ENCODE measurements at regions not wholly inside any gene's neighbourhood (a gene's known extent, or its start where the extent isn't known, plus 50 kb on each side); places are given as distances from the start of the nearest gene placed in this dataset.

DNA sequence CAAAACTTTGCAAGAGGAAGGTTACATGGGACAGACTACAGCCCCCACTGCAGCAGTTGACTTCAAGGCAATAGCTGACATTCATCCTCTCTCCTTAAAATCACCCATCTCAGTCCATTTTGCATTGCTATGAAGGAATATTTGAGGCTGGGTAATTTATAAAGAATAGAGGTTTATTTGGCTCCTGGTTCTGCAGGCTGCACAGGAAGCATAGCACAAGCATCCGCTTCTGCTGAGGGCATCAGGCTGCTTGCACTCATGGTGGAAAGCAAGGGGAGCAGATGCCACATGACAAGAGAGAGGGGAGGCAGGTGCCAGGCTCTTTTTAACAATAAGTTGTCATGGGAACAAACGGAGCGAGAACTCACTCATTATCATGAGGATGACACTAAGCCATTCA is 646.0 kb downstream of the ZEB2 start:
- TF ChIP-seq, protein P1, sequence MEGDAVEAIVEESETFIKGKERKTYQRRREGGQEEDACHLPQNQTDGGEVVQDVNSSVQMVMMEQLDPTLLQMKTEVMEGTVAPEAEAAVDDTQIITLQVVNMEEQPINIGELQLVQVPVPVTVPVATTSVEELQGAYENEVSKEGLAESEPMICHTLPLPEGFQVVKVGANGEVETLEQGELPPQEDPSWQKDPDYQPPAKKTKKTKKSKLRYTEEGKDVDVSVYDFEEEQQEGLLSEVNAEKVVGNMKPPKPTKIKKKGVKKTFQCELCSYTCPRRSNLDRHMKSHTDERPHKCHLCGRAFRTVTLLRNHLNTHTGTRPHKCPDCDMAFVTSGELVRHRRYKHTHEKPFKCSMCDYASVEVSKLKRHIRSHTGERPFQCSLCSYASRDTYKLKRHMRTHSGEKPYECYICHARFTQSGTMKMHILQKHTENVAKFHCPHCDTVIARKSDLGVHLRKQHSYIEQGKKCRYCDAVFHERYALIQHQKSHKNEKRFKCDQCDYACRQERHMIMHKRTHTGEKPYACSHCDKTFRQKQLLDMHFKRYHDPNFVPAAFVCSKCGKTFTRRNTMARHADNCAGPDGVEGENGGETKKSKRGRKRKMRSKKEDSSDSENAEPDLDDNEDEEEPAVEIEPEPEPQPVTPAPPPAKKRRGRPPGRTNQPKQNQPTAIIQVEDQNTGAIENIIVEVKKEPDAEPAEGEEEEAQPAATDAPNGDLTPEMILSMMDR (IDR thresholded peaks at IDR 0.05), result no peak
- no peak for TF ChIP-seq POLR2A (IDR thresholded peaks at IDR 0.05)

Measured in Peyer's patch (tissue), 4 donors.